ENCODE measurements at regions not wholly inside any gene's neighbourhood (a gene's known extent, or its start where the extent isn't known, plus 50 kb on each side); places are given as distances from the start of the nearest gene placed in this dataset.

- intact Hi-C loops (cut with micrococcal nuclease), result no loop called here
- DNase-seq (no peak), ATAC-seq (no peak)
Measured at GRCh38 chr12:60844875-60845274, 1249.0 kb downstream of the SLC16A7 start.

GRCh38 chr12:60845696-60846095 lies 1249.9 kb downstream of the SLC16A7 start:
- no peak for DNase-seq
- intact Hi-C loops (cut with micrococcal nuclease), result no loop called here
- ATAC-seq, result no peak

- intact Hi-C loops (cut with micrococcal nuclease), result no loop called here
- ATAC-seq (no peak), DNase-seq (no peak)
Measured at GRCh38 chr12:60847281-60847680, 1251.5 kb downstream of the SLC16A7 start.

- DNase-seq (no peak), ATAC-seq (no peak)
- intact Hi-C loops (cut with micrococcal nuclease), result no loop called here
Measured at GRCh38 chr12:60849723-60850122, 1253.9 kb downstream of the SLC16A7 start.

GRCh38 chr12:60853407-60853806 lies 1257.6 kb downstream of the SLC16A7 start:
- ATAC-seq (no peak), DNase-seq (no peak)
- intact Hi-C loops (cut with micrococcal nuclease), result no loop called here

- ATAC-seq (no peak), DNase-seq (no peak)
- intact Hi-C loops (cut with micrococcal nuclease), result no loop called here
Measured at GRCh38 chr12:60863421-60863820, 1267.6 kb downstream of the SLC16A7 start.

- intact Hi-C loops (cut with micrococcal nuclease), result no loop called here
- ATAC-seq (no peak), DNase-seq (no peak)
Measured at GRCh38 chr12:60872219-60872618, 1276.4 kb downstream of the SLC16A7 start.

GRCh38 chr12:60872850-60873713 lies 1277.3 kb downstream of the SLC16A7 start:
- DNase-seq (no peak), ATAC-seq (no peak)
- intact Hi-C loops (cut with micrococcal nuclease), result no loop called here

- intact Hi-C loops (cut with micrococcal nuclease), result no loop called here
Measured at GRCh38 chr12:60874091-60874490, 1278.3 kb downstream of the SLC16A7 start.

GRCh38 chr12:60920841-60921495 lies 1325.1 kb downstream of the SLC16A7 start:
- no peak for DNase-seq
- intact Hi-C loops (cut with micrococcal nuclease), result no loop called here
- no peak for ATAC-seq

More at GRCh38 chr12:60874091-60874490, 1278.3 kb downstream of the SLC16A7 start:
- ATAC-seq (no peak), DNase-seq (no peak)

GRCh38 chr12:60921541-60921940 lies 1325.7 kb downstream of the SLC16A7 start:
- no peak for ATAC-seq
- DNase-seq, result no peak
- intact Hi-C loops (cut with micrococcal nuclease), result no loop called here

GRCh38 chr12:60926256-60926655 lies 1330.4 kb downstream of the SLC16A7 start:
- ATAC-seq (no peak), DNase-seq (no peak)
- intact Hi-C loops (cut with micrococcal nuclease), result no loop called here

- DNase-seq, result no peak
- intact Hi-C loops (cut with micrococcal nuclease), result no loop called here
- ATAC-seq, result no peak
Measured at GRCh38 chr12:60930151-60930550, 1330.1 kb upstream of the USP15 start.

GRCh38 chr12:60935981-60936761 lies 1324.0 kb upstream of the USP15 start:
- intact Hi-C loops (cut with micrococcal nuclease), result no loop called here
- DNase-seq (no peak), ATAC-seq (no peak)

- intact Hi-C loops (cut with micrococcal nuclease), result no loop called here
- no peak for ATAC-seq
- DNase-seq, result no peak
Measured at GRCh38 chr12:60947533-60947932, 1312.7 kb upstream of the USP15 start.

GRCh38 chr12:60967128-60967527 lies 1293.1 kb upstream of the USP15 start:
- ATAC-seq (no peak), DNase-seq (no peak)
- intact Hi-C loops (cut with micrococcal nuclease), result no loop called here

GRCh38 chr12:60977966-60978365 lies 1282.2 kb upstream of the USP15 start:
- intact Hi-C loops (cut with micrococcal nuclease), result no loop called here
- DNase-seq (no peak), ATAC-seq (no peak)

GRCh38 chr12:60980558-60980957 lies 1279.6 kb upstream of the USP15 start:
- intact Hi-C loops (cut with micrococcal nuclease), result no loop called here
- no peak for ATAC-seq

GRCh38 chr12:60981473-60981872 lies 1278.7 kb upstream of the USP15 start:
- intact Hi-C loops (cut with micrococcal nuclease), result no loop called here
- DNase-seq, result no peak

More at GRCh38 chr12:60980558-60980957, 1279.6 kb upstream of the USP15 start:
- DNase-seq, result no peak

GRCh38 chr12:60992087-60992486 lies 1268.1 kb upstream of the USP15 start:
- no peak for ATAC-seq
- no peak for DNase-seq
- intact Hi-C loops (cut with micrococcal nuclease), result no loop called here

More at GRCh38 chr12:60981473-60981872, 1278.7 kb upstream of the USP15 start:
- ATAC-seq, result no peak

Data from left ventricle myocardium superior (tissue), 1 donor.